Cardiac fibroblast (primary cell): ENCODE measurements at regions not wholly inside any gene's neighbourhood (a gene's known extent, or its start where the extent isn't known, plus 50 kb on each side); places are given as distances from the start of the nearest gene placed in this dataset.
A peak's percentile ranks its signal among the peaks of the same experiment; 100 is the strongest.

Source experiments
- DNase-seq, 2 donors: peaks; one replicate each; pipeline versions ENCODE4 v3.0.0 to v3.0.0-alpha.2; 2010; ENCODE audit warnings: low read depth in 2 of 2
- H3K4me3 ChIP-seq, 2 donors: replicated peaks in 1 of 2; 1 replicate in 1 of 2; 2 replicates in 1 of 2; pipeline ENCODE4 v1.5.1; 2011; ENCODE audit warnings: low read depth in 2 of 2, low read length in 2 of 2, mild to moderate bottlenecking in 2 of 2, moderate library complexity in 1 of 2
- CTCF ChIP-seq: IDR thresholded peaks from one replicate; pipeline ENCODE4 v1.5.1; 2011; ENCODE audit warnings: low read depth, mild to moderate bottlenecking, low read length, inconsistent platforms

GRCh38 chr2:145626301-145626700 lies 1106.4 kb upstream of the ZEB2 start:
- TF ChIP-seq CTCF = no peak
- H3K4me3 ChIP-seq = no peak overlapping the region
- no peak for DNase-seq

- no peak for DNase-seq
- no peak for TF ChIP-seq CTCF
- no peak overlapping the region for H3K4me3 ChIP-seq
Measured at GRCh38 chr2:145625111-145625510, 1105.2 kb upstream of the ZEB2 start.

GRCh38 chr2:145623136-145623535 lies 1103.2 kb upstream of the ZEB2 start:
- no peak overlapping the region for H3K4me3 ChIP-seq
- DNase-seq = peak; percentile 60 to 81
- no peak for TF ChIP-seq CTCF

- no peak for DNase-seq
- TF ChIP-seq CTCF = no peak
Measured at GRCh38 chr2:145622285-145622684, 1102.4 kb upstream of the ZEB2 start.

DNA sequence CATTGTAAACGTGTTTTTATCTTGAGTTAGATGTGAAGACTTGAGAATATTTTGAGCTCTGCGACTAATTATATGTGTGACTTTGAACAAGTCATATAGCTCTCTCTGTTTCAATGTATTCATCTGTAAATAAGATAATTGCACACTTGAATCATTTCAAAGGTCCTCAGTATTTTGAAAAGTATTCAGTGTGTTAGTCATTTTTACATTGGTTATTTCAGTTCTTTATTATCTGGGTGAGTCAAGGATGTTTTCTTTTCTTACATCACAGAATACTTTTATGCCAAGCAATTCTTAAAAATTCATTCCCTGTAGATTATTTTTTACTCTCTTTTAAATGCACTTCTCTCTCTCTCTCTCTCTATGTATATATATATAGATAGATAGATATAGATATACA lies 1098.0 kb upstream of the ZEB2 start:
- no peak for TF ChIP-seq CTCF
- H3K4me3 ChIP-seq = no peak overlapping the region
- peak; percentile 27 to 72 for DNase-seq

More at GRCh38 chr2:145622285-145622684, 1102.4 kb upstream of the ZEB2 start:
- no peak overlapping the region for H3K4me3 ChIP-seq

- H3K4me3 ChIP-seq = no peak overlapping the region
- DNase-seq = no peak
- TF ChIP-seq CTCF = no peak
Measured at GRCh38 chr2:145617420-145617819, 1097.5 kb upstream of the ZEB2 start.

GRCh38 chr2:145615626-145616025 lies 1095.7 kb upstream of the ZEB2 start:
- DNase-seq = no peak
- no peak overlapping the region for H3K4me3 ChIP-seq
- no peak for TF ChIP-seq CTCF
